Stimulated activated CD4-positive, alpha-beta T cell treated with anti-CD3 and anti-CD28 coated beads, Interleukin-4, amount 100 ng/mL, for 48 hours (primary cell): ENCODE measurements at regions not wholly inside any gene's neighbourhood (a gene's known extent, or its start where the extent isn't known, plus 50 kb on each side); places are given as distances from the start of the nearest gene placed in this dataset.
"Not testable (repeated sequence)": the region's sequence is repeated elsewhere in the genome, so short reads cannot be mapped to it uniquely, and the experiment has no call there.

Experiments used
- DNase-seq, 2 donors: peaks; one replicate each; pipeline ENCODE4 v3.0.0-alpha.2; 2020; ENCODE audit warnings: low read depth in 2 of 2

- not testable (repeated sequence) for DNase-seq
These were observed 69.5 kb downstream of the NPIPA7 start for GRCh38 chr16:16448423-16448822.

DNA sequence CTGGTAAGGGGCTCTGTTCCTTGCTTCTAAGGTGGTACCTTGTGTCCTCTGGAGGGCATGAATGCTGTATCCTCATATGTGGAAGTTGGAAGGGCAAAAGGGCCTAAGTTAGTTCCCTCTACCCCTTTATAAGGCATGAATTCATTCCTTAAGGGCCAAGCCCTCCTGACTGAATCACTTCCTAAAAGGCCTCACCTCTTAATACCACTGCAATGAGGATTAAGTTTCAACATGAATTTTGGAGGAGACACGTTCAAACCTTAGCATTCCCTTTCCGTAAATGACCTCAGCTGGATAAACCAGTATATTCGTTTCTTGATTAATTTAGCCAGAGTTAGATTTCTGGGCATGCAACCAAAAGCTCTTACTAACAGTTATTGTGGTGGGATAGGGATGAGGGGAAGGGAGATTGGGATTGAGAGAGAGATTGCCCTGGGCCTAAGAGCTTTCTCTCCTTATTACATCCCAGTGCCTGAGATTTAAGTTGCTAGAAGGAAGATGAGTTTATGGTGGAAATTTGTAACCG is 70.8 kb downstream of the NPIPA7 start:
- DNase-seq = not testable (repeated sequence)

GRCh38 chr16:16451721-16452410 is 72.9 kb downstream of the NPIPA7 start:
- not testable (repeated sequence) for DNase-seq

DNA sequence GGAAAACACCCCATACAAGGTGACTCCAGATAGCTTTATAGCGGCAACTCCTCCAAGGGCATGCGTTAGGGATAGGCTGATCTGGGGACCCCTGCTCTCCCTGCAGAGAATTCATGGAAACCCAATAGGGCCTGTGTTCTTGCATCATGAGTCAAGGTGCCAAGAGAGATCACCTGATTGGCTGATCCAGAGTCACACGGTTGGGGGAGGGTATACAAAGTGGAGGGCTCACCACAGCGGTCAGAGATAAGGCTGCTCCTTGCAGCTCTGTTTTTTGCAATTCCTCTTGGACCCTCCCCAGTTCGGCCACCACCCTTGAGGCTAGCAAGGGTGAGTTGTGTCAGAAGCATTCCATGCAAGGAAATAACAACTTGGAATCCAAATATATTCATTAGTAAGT is 79.6 kb downstream of the NPIPA7 start:
- not testable (repeated sequence) for DNase-seq

DNA sequence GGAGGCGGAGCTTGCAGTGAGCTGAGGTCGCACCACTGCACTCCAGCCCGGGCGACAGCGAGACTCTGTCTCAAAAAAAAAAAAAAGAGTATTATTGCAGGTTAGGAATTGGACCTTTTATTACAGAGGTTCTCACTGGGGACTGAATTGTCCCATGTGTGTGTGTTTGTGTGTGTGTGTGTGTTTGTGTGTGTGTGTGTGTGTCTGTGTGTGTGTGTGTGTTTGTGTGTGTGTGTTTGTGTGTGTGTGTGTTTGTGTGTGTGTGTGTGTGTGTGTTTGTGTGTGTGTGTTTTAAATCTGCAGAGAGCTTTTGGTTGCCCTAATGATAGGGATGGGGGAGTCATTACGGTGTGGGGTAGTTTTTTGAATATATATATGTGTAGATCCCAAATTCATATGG is 84.9 kb downstream of the NPIPA7 start:
- not testable (repeated sequence) for DNase-seq

- not testable (repeated sequence) for DNase-seq
These were observed 110.0 kb downstream of the NPIPA7 start for GRCh38 chr16:16488919-16489318.

GRCh38 chr16:16489466-16489865 is 110.5 kb downstream of the NPIPA7 start:
- not testable (repeated sequence) for DNase-seq

DNA sequence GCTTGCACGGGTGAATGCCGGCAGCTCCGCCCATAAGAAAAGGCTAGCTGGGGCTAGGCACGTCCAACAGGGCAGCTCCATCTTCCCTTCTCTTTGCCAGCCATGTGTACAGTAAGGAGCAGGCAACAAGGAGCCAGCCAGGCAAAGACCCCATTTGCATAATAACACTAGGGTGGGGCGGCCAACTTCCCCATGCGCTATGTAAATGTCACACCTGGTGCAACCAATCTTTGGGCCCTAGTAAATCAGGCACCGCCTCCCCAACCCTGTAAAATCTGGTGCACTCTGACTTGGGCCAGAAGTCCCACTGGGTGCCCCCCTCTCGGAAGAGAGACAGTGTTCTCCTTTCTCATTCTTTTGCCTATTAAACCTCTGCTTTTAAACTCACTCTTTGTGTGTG is 115.2 kb downstream of the NPIPA7 start:
- DNase-seq = not testable (repeated sequence)

GRCh38 chr16:16494998-16495397 is 116.1 kb downstream of the NPIPA7 start:
- DNase-seq = not testable (repeated sequence)

DNA sequence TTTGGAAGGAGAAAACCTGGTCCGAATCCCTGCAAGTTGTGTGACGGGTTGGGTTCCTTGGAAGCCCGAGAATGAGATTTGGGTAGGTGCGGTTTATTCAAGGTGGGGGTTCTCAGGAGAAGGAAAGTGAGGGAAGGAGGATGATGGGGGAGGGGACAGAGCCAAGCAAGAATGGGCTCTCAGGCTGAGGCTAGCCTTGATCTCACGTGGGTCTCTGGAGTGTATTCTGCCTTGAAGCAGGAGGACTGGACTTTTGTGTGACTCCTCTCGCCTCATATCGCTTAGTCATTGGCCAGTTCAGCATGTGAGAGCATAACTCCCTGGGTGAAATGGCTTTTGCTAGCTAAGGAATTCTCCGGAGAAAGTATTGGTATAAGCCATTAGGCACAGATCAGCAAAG is 120.9 kb downstream of the NPIPA7 start:
- not testable (repeated sequence) for DNase-seq

GRCh38 chr16:16507041-16507440 is 128.1 kb downstream of the NPIPA7 start:
- not testable (repeated sequence) for DNase-seq

DNA sequence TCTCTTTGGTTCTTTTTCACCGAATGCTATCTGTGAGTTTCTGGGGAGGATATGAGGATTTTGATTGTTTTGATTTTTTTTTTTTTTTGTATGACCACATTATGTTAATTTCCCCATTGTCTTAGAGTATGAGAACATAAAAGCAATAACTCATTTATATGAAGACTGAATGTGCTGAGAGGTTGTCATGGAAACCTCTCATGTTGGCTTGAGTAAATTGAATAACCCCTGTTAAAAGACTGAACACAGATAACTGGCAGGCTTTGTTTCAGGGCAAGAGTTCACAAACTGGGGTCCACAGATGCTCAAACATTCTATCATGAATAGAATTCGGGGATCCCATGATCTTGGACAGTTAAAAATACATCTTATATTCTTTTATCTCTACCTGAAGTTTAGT is 129.4 kb downstream of the NPIPA7 start:
- not testable (repeated sequence) for DNase-seq

GRCh38 chr16:16519395-16519794 is 140.5 kb downstream of the NPIPA7 start:
- DNase-seq = not testable (repeated sequence)

DNA sequence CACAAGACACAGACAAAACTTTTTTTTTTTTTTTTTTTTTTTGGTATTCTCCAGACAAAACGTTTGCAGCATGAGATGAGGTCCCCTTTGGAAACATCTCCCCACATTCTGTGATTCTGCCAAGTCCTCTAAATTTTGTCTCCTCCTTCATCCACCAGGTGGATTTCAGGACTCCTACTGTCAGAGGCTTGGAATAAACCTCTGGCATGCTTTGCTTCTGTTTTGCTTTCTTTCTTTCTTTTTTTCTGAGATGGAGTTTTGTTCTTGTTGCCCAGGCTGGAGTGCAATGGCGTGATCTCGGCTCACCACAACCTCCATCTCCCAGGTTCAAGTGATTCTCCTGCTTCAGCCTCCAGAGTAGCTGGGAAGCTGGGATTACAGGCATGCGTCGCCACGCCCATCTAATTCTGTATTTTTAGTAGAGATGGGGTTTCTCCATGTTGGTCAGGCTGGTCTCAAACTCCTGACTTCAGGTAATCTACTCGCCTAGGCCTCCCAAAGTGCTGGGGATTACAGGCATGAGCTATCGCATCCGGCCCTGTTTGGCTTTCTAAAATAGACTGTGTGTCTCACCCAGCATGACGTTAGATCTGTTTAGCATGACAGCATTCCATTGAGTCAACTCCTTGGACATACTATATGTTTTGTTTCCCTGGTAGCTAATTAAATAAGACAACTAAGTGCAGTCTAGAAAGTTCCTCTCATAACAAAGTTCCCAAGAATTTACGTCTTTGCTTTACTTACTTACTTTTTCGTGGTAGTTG is 142.5 kb downstream of the NPIPA7 start:
- DNase-seq = not testable (repeated sequence)

DNA sequence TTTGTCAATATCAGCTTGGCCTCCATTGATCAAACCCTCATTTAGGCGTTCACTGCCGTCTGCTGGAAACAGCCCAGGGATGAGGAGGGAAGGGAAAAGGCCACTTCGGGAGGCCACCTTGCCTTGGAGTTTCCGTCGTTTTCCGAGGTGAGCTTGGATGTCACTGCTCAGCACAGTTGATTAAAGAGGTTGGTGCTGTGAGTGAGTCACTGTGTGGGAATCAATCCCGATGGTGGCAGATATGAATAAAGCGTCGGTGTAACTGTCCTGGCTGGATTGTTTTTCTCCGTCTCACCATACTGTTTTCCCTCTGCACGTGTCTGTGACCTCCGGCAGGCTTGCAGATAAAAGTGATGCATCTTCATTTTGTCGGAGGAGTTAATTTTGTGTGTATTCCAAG is 148.1 kb downstream of the NPIPA7 start:
- DNase-seq = not testable (repeated sequence)

DNA sequence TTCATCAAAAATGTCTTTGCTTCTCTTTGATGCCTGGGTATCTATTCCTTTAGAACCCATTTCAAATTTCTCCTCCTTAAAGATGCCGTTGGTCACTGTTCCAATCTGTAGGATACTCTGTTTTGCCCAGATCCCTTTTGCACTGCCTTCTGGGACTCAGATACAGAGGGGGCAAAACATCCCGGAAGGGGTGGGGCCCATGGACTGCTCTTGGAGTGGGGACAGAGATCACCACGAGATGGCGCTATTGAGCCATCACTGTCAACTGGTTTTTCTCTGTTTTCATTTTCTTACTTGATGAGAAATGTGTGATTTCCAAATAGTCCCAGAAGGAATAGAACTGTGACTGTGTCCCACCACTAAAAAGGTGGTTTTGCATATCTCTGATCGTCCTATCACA is 151.8 kb downstream of the NPIPA7 start:
- not testable (repeated sequence) for DNase-seq

DNA sequence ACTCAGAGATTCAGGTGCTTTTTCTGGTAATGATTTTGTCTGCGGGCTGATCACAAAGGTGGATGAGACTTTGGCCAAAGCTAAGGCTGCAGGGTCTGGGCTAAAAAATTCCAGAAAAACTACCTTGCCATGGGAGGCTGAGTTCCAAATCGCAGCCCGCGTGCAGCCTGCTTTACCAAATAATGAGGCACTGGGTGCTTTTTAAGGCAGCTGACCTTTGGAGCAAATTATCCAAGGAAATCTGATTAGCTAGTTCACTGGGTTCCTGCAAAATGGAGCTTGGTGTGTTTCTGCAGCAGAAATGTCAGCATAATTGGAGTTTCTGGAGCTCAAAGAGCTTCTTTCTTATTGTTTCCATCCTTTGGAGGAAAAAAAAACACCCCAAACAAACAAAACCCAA is 156.6 kb downstream of the NPIPA7 start:
- DNase-seq = not testable (repeated sequence)

- not testable (repeated sequence) for DNase-seq
These were observed 157.2 kb downstream of the NPIPA7 start for GRCh38 chr16:16536151-16536550.

GRCh38 chr16:16549710-16550109 is 170.8 kb downstream of the NPIPA7 start:
- not testable (repeated sequence) for DNase-seq

DNA sequence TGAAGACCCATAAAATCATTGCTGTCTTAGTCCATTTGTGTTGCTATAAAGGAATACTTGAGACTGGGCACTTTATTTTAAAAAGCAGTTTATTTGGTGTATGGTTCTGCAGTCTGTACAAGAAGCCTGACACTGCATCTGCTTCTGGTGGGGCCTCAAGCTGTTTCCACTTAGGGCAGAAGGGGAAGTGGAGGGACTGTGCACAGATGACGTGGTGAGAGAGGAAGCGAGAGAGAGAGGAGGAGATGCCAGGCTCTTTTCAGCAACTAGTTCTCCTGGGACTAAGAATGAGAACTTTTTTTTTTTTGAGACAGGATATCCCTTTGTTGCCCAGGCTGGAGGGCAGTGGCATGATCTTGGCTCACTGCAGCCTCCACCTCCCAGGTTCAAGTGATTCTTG is 171.9 kb downstream of the NPIPA7 start:
- DNase-seq = not testable (repeated sequence)

GRCh38 chr16:16552819-16553340 is 173.9 kb downstream of the NPIPA7 start:
- not testable (repeated sequence) for DNase-seq

GRCh38 chr16:16559179-16559740 is 180.3 kb downstream of the NPIPA7 start:
- DNase-seq = not testable (repeated sequence)
